ENCODE measurements at regions not wholly inside any gene's neighbourhood (a gene's known extent, or its start where the extent isn't known, plus 50 kb on each side); places are given as distances from the start of the nearest gene placed in this dataset.
"Not testable (repeated sequence)": the region's sequence is repeated elsewhere in the genome, so short reads cannot be mapped to it uniquely, and the experiment has no call there.

GRCh38 chr15:95698951-95699350 lies 631.5 kb upstream of the NR2F2 start (continued):
- TF ChIP-seq, protein P1, sequence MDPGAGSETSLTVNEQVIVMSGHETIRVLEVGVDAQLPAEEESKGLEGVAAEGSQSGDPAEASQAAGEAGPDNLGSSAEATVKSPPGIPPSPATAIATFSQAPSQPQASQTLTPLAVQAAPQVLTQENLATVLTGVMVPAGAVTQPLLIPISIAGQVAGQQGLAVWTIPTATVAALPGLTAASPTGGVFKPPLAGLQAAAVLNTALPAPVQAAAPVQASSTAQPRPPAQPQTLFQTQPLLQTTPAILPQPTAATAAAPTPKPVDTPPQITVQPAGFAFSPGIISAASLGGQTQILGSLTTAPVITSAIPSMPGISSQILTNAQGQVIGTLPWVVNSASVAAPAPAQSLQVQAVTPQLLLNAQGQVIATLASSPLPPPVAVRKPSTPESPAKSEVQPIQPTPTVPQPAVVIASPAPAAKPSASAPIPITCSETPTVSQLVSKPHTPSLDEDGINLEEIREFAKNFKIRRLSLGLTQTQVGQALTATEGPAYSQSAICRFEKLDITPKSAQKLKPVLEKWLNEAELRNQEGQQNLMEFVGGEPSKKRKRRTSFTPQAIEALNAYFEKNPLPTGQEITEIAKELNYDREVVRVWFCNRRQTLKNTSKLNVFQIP (CRISPR knock-in tag; IDR thresholded peaks at IDR 0.05; ENCODE audit: borderline replicate concordance, low read depth): no peak
- no peak for TF ChIP-seq TCF4 (CRISPR knock-in tag; IDR thresholded peaks at IDR 0.05; ENCODE audit: borderline replicate concordance)
- no peak for TF ChIP-seq PPARA (CRISPR knock-in tag; IDR thresholded peaks at IDR 0.05; ENCODE audit: borderline replicate concordance)
- TF ChIP-seq ZNF70 (CRISPR knock-in tag; IDR thresholded peaks at IDR 0.05): no peak
- TF ChIP-seq ZFP30 (CRISPR knock-in tag; IDR thresholded peaks at IDR 0.05): no peak
- TF ChIP-seq OSR1 (CRISPR knock-in tag; IDR thresholded peaks at IDR 0.05): no peak
- TF ChIP-seq ESRRG (CRISPR knock-in tag; IDR thresholded peaks at IDR 0.05): no peak

GRCh38 chr15:95699578-95699977 lies 630.9 kb upstream of the NR2F2 start:
- no peak for ATAC-seq
- no peak for TF ChIP-seq PATZ1 (CRISPR knock-in tag; IDR thresholded peaks at IDR 0.05; ENCODE audit: borderline replicate concordance)
- no peak for TF ChIP-seq ARNTL (CRISPR knock-in tag; IDR thresholded peaks at IDR 0.05; ENCODE audit: borderline replicate concordance, low read depth)
- no peak for TF ChIP-seq SNAI2 (CRISPR knock-in tag; IDR thresholded peaks at IDR 0.05)
- no peak for TF ChIP-seq GLIS3 (CRISPR knock-in tag; IDR thresholded peaks at IDR 0.05)
- TF ChIP-seq, protein P2, sequence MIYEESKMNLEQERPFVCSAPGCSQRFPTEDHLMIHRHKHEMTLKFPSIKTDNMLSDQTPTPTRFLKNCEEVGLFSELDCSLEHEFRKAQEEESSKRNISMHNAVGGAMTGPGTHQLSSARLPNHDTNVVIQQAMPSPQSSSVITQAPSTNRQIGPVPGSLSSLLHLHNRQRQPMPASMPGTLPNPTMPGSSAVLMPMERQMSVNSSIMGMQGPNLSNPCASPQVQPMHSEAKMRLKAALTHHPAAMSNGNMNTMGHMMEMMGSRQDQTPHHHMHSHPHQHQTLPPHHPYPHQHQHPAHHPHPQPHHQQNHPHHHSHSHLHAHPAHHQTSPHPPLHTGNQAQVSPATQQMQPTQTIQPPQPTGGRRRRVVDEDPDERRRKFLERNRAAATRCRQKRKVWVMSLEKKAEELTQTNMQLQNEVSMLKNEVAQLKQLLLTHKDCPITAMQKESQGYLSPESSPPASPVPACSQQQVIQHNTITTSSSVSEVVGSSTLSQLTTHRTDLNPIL (CRISPR knock-in tag; IDR thresholded peaks at IDR 0.05; ENCODE audit: low read depth): no peak
- TF ChIP-seq, protein P3, sequence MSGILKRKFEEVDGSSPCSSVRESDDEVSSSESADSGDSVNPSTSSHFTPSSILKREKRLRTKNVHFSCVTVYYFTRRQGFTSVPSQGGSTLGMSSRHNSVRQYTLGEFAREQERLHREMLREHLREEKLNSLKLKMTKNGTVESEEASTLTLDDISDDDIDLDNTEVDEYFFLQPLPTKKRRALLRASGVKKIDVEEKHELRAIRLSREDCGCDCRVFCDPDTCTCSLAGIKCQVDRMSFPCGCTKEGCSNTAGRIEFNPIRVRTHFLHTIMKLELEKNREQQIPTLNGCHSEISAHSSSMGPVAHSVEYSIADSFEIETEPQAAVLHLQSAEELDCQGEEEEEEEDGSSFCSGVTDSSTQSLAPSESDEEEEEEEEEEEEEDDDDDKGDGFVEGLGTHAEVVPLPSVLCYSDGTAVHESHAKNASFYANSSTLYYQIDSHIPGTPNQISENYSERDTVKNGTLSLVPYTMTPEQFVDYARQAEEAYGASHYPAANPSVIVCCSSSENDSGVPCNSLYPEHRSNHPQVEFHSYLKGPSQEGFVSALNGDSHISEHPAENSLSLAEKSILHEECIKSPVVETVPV (CRISPR knock-in tag; IDR thresholded peaks at IDR 0.05): no peak
- no peak for TF ChIP-seq OSR1 (CRISPR knock-in tag; IDR thresholded peaks at IDR 0.05)
- TF ChIP-seq ZNF565 (CRISPR knock-in tag; conservative IDR thresholded peaks at IDR 0.05; ENCODE audit: low read depth): no peak
- no peak for TF ChIP-seq ZFP3 (CRISPR knock-in tag; IDR thresholded peaks at IDR 0.05)
- no peak for TF ChIP-seq ZFP30 (CRISPR knock-in tag; IDR thresholded peaks at IDR 0.05)
- no peak for TF ChIP-seq RARB (CRISPR knock-in tag; IDR thresholded peaks at IDR 0.05)
- TF ChIP-seq TCF4 (CRISPR knock-in tag; IDR thresholded peaks at IDR 0.05; ENCODE audit: borderline replicate concordance): no peak
- TF ChIP-seq ZC3H10 (CRISPR knock-in tag; IDR thresholded peaks at IDR 0.05): no peak
- no peak for TF ChIP-seq TOX (CRISPR knock-in tag; IDR thresholded peaks at IDR 0.05; ENCODE audit: borderline replicate concordance)
- TF ChIP-seq, protein P1 (CRISPR knock-in tag; IDR thresholded peaks at IDR 0.05; ENCODE audit: borderline replicate concordance, low read depth): no peak

- not testable (repeated sequence) for ATAC-seq
Observed at GRCh38 chr15:95700692-95701091, 629.8 kb upstream of the NR2F2 start.

DNA sequence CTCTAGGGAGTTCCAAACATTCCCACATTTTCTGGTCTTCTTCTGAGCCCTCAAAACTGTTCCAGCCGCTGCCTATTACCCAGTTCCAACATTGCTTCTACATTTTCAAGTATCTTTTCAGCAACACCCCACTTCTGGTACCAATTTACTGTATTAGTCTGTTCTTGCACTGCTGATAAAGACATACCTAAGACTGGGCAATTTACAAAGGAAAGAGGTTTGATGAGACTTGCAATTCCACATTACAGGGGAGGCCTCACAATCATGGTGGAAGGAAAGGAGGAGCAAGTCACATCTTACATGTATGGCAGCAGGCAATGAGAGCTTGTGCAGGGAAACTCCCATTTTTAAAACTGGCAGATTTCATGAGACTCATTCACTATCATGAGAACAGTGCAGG lies 629.1 kb upstream of the NR2F2 start:
- TF ChIP-seq RARB (CRISPR knock-in tag; IDR thresholded peaks at IDR 0.05): no peak
- TF ChIP-seq ZFP30 (CRISPR knock-in tag; IDR thresholded peaks at IDR 0.05): no peak
- no peak for TF ChIP-seq OSR1 (CRISPR knock-in tag; IDR thresholded peaks at IDR 0.05)
- TF ChIP-seq BACH2 (CRISPR knock-in tag; IDR thresholded peaks at IDR 0.05; ENCODE audit: borderline replicate concordance): no peak
- no peak for TF ChIP-seq ZC3H10 (CRISPR knock-in tag; IDR thresholded peaks at IDR 0.05)
- no peak for TF ChIP-seq ZNF565 (CRISPR knock-in tag; conservative IDR thresholded peaks at IDR 0.05; ENCODE audit: low read depth)
- TF ChIP-seq, protein P2 (CRISPR knock-in tag; IDR thresholded peaks at IDR 0.05; ENCODE audit: low read depth): no peak
- TF ChIP-seq ZNF70 (CRISPR knock-in tag; IDR thresholded peaks at IDR 0.05): no peak
- no peak for ATAC-seq

Data from SK-N-SH treated with all-trans-retinoic acid at 6 μM for 48 hours (cell line).